T-cell (primary cell): ENCODE measurements at regions not wholly inside any gene's neighbourhood (a gene's known extent, or its start where the extent isn't known, plus 50 kb on each side); places are given as distances from the start of the nearest gene placed in this dataset.
A peak's percentile ranks its signal among the peaks of the same experiment; 100 is the strongest.

Source experiments
- ATAC-seq, 4 experiments: fragments of 200-7000 bp in 3 of 4; fragments of 150-1000 bp in 1 of 4; cut with Tn5 transposase; replicated peaks in 1 of 4; 1 replicate in 3 of 4; 2 replicates in 1 of 4; pipeline ENCODE4 v1.10.0; 2021; ENCODE audit warnings: moderate library complexity in 3 of 4, mild to moderate bottlenecking in 2 of 4, moderate number of reproducible peaks in 1 of 4
- CTCF ChIA-PET, 2 donors: fragments of 300-600 bp; sonication (Branson Sonifier 250); formaldehyde crosslinking; loops; one replicate each; lab custom pipeline; 2022; ENCODE audit warnings: antibody characterized with exemption in 2 of 2; lab: Charles Lee
- POLR2A ChIA-PET, 2 donors: fragments of 300-600 bp; sonication (Branson Sonifier 250); formaldehyde crosslinking; loops; one replicate each; lab custom pipeline; 2022; ENCODE audit warnings: antibody characterized with exemption in 2 of 2; lab: Charles Lee
- DNase-seq, 35 experiments: peaks; one replicate each; pipeline versions ENCODE4 v3.0.0 to v3.0.0-alpha.2; 2013 to 2023
- H3K27ac ChIP-seq: one replicate; pipeline ENCODE4 v1.5.1; 2013; ENCODE audit warnings: low read length
- H3K27me3 ChIP-seq, 2 experiments: replicated peaks in 1 of 2; 1 replicate in 1 of 2; 2 replicates in 1 of 2; pipeline versions ENCODE4 v1.6.1 to v1.7.0; 2013; ENCODE audit warnings: low read length in 1 of 2, mixed read lengths in 1 of 2; ENCODE audit not compliant: control insufficient read depth in 2 of 2, insufficient read depth in 2 of 2; ENCODE audit errors: extremely low read depth in 1 of 2
- H3K36me3 ChIP-seq, 2 donors: 1 replicate in 1 of 2; 2 replicates in 1 of 2; pipeline versions ENCODE4 v1.6.1 to v1.7.0; 2013; ENCODE audit warnings: low read length in 1 of 2; ENCODE audit not compliant: control insufficient read depth in 2 of 2, insufficient read depth in 1 of 2; ENCODE audit errors: extremely low read depth in 1 of 2
- H3K4me1 ChIP-seq, 2 experiments: 1 replicate in 1 of 2; 2 replicates in 1 of 2; pipeline versions ENCODE4 v1.6.1 to v1.7.0; 2013; ENCODE audit warnings: low read length in 2 of 2, mixed read lengths in 1 of 2; ENCODE audit not compliant: insufficient read depth in 2 of 2, control insufficient read depth in 1 of 2; ENCODE audit errors: extremely low read depth in 1 of 2
- H3K4me3 ChIP-seq, 2 donors: 1 replicate in 1 of 2; 2 replicates in 1 of 2; pipeline versions ENCODE4 v1.5.1 to v1.7.0; 2013; ENCODE audit warnings: mild to moderate bottlenecking in 2 of 2, low read length in 1 of 2, moderate library complexity in 1 of 2; ENCODE audit not compliant: control insufficient read depth in 1 of 2; ENCODE audit errors: extremely low read depth in 1 of 2
- H3K9me3 ChIP-seq: 2 replicates; pipeline ENCODE4 v1.7.0; 2013
- H3K27ac Mint-ChIP-seq, 2 donors: one replicate each; pipeline ENCODE4 v1.8.0; 2020 to 2021; ENCODE audit warnings: mild to moderate bottlenecking in 2 of 2, mixed read lengths in 2 of 2
- H3K27me3 Mint-ChIP-seq, 2 donors: one replicate each; pipeline ENCODE4 v1.8.0; 2021 to 2022; ENCODE audit warnings: mixed read lengths in 2 of 2
- H3K36me3 Mint-ChIP-seq: one replicate; pipeline ENCODE4 v1.8.0; 2021; ENCODE audit warnings: mixed read lengths
- H3K4me1 Mint-ChIP-seq, 3 donors: one replicate each; pipeline ENCODE4 v1.8.0; 2020 to 2022; ENCODE audit warnings: mixed read lengths in 3 of 3, mild to moderate bottlenecking in 1 of 3
- H3K4me3 Mint-ChIP-seq, 3 donors: one replicate each; pipeline ENCODE4 v1.8.0; 2020 to 2022; ENCODE audit warnings: mild to moderate bottlenecking in 3 of 3, mixed read lengths in 3 of 3, moderate library complexity in 3 of 3
- H3K9me3 Mint-ChIP-seq, 3 donors: one replicate each; pipeline ENCODE4 v1.8.0; 2020 to 2022; ENCODE audit warnings: mixed read lengths in 3 of 3
- WGBS: methylation state at CpG from one replicate; pipeline ENCODE4 v1.1.5; 2013; ENCODE audit warnings: missing lambda C conversion rate; ENCODE audit not compliant: insufficient coverage; 5-methylcytosine and 5-hydroxymethylcytosine counted together

DNA sequence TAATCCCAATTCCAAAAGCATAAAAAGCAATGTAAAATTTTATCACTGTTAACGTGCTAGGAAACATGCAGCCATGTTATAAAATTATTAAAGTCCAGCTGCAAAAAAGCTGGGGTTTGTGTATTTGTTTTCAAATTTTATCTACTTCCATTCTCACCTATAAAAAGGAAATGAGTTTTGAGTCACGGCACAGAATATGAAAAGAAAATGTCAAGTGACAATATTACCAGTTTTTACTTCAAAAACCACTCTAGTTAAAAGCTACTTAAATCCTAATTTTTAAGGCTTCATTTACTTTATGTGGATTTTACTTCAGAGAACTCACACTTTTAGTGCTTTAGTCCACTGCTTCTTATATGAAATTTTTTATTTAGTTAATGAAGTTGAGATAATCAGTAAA, 72.7 kb upstream of the IFNE start:
- Histone ChIP-seq H3K27me3 (peaks cover 10 to 19% of the 10 kb centered on the region in 2 experiments), H3K36me3 (no peaks in the 10 kb centered on the region), H3K27ac (no peak overlapping the region), H3K4me3 (no peak overlapping the region), H3K9me3 (no peaks in the 10 kb centered on the region), H3K4me1 (peaks cover 4 to 12% of the 10 kb centered on the region in 2 experiments)
- WGBS = no CpG with 5 or more reads among the region's 2 CpGs
- no peak for DNase-seq
- no peak overlapping the region for H3K27ac Mint-ChIP-seq
- no peak for ATAC-seq
- H3K36me3 Mint-ChIP-seq = no peaks in the 10 kb centered on the region
- CTCF ChIA-PET = interaction anchor here in 1 of 2 donors (0.8 to 1.0 kb wide), 2 partner anchors 49 to 233 kb away, joined by 3 read pairs; no protein-coding TSS in a partner anchor
- POLR2A ChIA-PET = no interaction called here
- H3K27me3 Mint-ChIP-seq = peaks cover 14 to 45% of the 10 kb centered on the region in 2 donors
- peaks cover 20 to 37% (median 23%) of the 10 kb centered on the region in 3 donors for H3K4me1 Mint-ChIP-seq
- H3K4me3 Mint-ChIP-seq = no peak overlapping the region
- no peaks in the 10 kb centered on the region for H3K9me3 Mint-ChIP-seq

DNA sequence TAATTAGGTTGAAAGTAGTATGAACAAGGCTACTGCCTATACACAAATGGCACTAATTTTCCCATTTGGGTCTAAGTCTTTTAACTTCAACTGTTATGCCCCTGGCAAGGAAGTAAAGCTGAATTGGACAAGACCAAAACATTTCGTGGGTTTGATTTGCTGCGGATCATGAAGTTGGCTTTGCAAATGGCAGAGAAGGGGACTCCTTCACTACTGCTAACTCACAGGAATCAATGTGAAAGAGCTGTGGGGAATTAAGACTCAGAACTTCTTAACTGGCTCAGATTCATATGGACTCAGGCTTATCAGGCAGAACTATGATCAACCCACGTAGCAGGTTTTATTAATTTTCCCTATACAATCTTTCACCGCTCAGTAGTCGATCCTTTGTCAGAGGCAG, 73.8 kb upstream of the IFNE start:
- WGBS = 80% methylated on average over 3 of the region's 5 CpGs
- Histone ChIP-seq H3K27me3 (peaks cover 16 to 23% of the 10 kb centered on the region in 2 experiments), H3K4me1 (peaks cover 4 to 18% of the 10 kb centered on the region in 2 experiments), H3K36me3 (no peaks in the 10 kb centered on the region), H3K9me3 (no peaks in the 10 kb centered on the region), H3K4me3 (no peak overlapping the region), H3K27ac (no peak overlapping the region)
- ATAC-seq = no peak
- peaks cover 14 to 54% of the 10 kb centered on the region in 2 donors for H3K27me3 Mint-ChIP-seq
- H3K4me3 Mint-ChIP-seq = no peak overlapping the region
- ChIA-PET POLR2A (no interaction called here), CTCF (interaction anchor here in 1 of 2 donors (0.6 kb wide), 1 partner anchor 247 kb away, joined by 3 read pairs; no protein-coding TSS in a partner anchor)
- no peaks in the 10 kb centered on the region for H3K9me3 Mint-ChIP-seq
- H3K4me1 Mint-ChIP-seq = peaks cover 23 to 34% (median 27%) of the 10 kb centered on the region in 3 donors
- no peak overlapping the region for H3K27ac Mint-ChIP-seq
- DNase-seq = no peak
- H3K36me3 Mint-ChIP-seq = no peaks in the 10 kb centered on the region

DNA sequence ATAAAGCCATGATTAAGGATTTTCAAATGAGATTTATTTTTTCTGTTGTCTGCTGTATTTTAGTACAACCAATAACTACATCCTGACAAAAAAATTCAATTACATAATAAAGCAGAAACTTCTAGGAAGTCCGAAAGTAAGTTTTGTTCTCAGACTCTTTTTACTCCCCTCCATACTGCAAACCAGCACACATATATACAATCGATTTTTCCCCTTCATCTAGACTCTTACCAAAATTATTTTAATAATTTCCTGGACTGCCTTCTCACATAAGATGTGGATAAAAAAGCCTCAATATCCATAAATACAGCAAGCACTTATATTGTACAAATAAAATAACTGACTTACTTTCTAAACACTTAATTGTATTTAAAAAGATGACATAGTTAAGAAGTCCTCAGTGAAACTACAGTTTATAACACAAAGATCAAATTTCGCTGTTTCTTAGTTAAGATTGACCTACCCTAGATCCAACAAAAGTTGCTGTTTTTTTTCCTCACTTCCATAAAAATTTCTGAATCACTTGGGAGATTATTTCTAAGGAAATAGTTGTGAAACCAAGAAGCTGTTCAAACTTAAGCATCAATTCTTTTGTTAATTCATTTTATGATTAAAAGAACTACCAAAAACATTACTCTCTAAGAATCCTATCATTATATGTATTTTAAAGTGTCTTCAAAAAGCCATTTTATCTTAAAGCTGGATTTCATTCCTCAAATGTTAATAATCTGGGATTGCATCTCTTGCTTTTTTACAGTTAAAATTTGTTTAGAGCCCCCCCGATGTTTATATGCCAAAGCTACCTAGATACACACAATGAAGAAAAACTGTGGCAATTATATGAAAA, 74.7 kb upstream of the IFNE start:
- Histone ChIP-seq H3K27ac (no peak overlapping the region), H3K4me3 (no peak overlapping the region), H3K27me3 (peaks cover 16 to 23% of the 10 kb centered on the region in 2 experiments), H3K36me3 (no peaks in the 10 kb centered on the region), H3K9me3 (no peaks in the 10 kb centered on the region), H3K4me1 (peaks cover 4 to 18% of the 10 kb centered on the region in 2 experiments)
- H3K4me1 Mint-ChIP-seq = peaks cover 17 to 28% (median 20%) of the 10 kb centered on the region in 3 donors
- CTCF ChIA-PET = interaction anchor here in 1 of 2 donors (0.6 kb wide), 2 partner anchors 246 to 452 kb away, joined by 3 read pairs; no protein-coding TSS in a partner anchor
- DNase-seq = no peak
- POLR2A ChIA-PET = no interaction called here
- no peak for ATAC-seq
- no peak overlapping the region for H3K4me3 Mint-ChIP-seq
- no peaks in the 10 kb centered on the region for H3K9me3 Mint-ChIP-seq
- H3K27me3 Mint-ChIP-seq = peaks cover 14 to 54% of the 10 kb centered on the region in 2 donors
- no peak overlapping the region for H3K27ac Mint-ChIP-seq
- 80% methylated on average over 2 of the region's 4 CpGs for WGBS
- H3K36me3 Mint-ChIP-seq = no peaks in the 10 kb centered on the region

DNA sequence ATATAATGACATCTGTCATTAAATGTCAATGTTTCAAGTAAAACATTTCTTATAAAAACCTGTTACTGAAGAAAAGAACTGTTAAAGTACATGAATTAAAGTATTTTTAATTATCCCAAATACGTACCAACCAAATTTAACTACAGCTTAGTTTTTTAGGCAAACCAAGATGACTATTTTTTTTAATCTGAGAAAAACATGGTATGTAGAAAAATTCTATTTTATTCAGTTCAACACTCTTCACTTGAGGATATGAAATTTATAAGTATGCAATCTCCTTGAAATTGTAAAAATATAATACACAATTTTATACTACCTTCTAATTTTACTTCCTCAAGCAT, 75.3 kb upstream of the IFNE start:
- Mint-ChIP-seq H3K9me3 (no peaks in the 10 kb centered on the region), H3K36me3 (no peaks in the 10 kb centered on the region), H3K4me3 (no peak overlapping the region), H3K4me1 (peaks cover 14 to 25% (median 17%) of the 10 kb centered on the region in 3 donors), H3K27ac (no peak overlapping the region), H3K27me3 (peaks cover 12 to 50% of the 10 kb centered on the region in 2 donors)
- DNase-seq = no peak
- Histone ChIP-seq H3K36me3 (no peaks in the 10 kb centered on the region), H3K9me3 (no peaks in the 10 kb centered on the region), H3K27ac (no peak overlapping the region), H3K4me1 (peaks cover 4 to 18% of the 10 kb centered on the region in 2 experiments), H3K27me3 (peaks cover 16 to 23% of the 10 kb centered on the region in 2 experiments), H3K4me3 (no peak overlapping the region)
- no peak for ATAC-seq
- ChIA-PET CTCF (interaction anchor here (0.6 to 0.8 kb wide), 3 partner anchors 24 to 451 kb away, joined by 3 read pairs; no protein-coding TSS in a partner anchor), POLR2A (no interaction called here)
- WGBS = no CpG with 5 or more reads among the region's 1 CpG

DNA sequence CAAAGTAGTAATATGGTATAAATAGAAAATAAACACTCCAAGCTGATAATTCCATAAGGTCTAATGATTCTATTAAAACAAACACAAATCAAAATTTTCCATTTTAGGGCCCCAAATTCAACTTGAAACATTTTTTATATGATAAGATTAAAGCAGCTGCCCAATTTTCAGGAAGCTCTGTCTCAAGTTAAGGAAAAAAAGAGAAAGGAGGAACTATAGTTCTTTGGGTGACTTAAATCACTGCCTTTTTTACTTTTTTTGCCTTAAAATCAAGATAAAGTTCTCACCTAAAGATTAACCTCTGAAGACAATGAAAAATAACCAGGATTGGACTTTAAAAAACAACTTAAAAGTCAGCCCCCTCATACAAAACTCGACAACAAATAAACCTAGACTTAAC, 76.0 kb upstream of the IFNE start:
- no CpG with 5 or more reads among the region's 1 CpG for WGBS
- Histone ChIP-seq H3K27ac (no peak overlapping the region), H3K4me3 (no peak overlapping the region), H3K4me1 (peaks cover 4 to 18% of the 10 kb centered on the region in 2 experiments), H3K36me3 (no peaks in the 10 kb centered on the region), H3K27me3 (peaks cover 16 to 23% of the 10 kb centered on the region in 2 experiments), H3K9me3 (no peaks in the 10 kb centered on the region)
- POLR2A ChIA-PET = no interaction called here
- Mint-ChIP-seq H3K27me3 (peaks cover 12 to 49% of the 10 kb centered on the region in 2 donors), H3K27ac (no peak overlapping the region), H3K4me1 (peaks cover 14 to 25% (median 17%) of the 10 kb centered on the region in 3 donors), H3K4me3 (peak overlapping the region; percentile 93 to 97 (median 93)), H3K36me3 (no peaks in the 10 kb centered on the region), H3K9me3 (no peaks in the 10 kb centered on the region)
- no peak for ATAC-seq
- CTCF ChIA-PET = interaction anchor here (0.6 to 1.4 kb wide), 4 partner anchors 24 to 256 kb away, joined by 3 to 4 read pairs (median 4); no protein-coding TSS in a partner anchor
- DNase-seq = no peak

DNA sequence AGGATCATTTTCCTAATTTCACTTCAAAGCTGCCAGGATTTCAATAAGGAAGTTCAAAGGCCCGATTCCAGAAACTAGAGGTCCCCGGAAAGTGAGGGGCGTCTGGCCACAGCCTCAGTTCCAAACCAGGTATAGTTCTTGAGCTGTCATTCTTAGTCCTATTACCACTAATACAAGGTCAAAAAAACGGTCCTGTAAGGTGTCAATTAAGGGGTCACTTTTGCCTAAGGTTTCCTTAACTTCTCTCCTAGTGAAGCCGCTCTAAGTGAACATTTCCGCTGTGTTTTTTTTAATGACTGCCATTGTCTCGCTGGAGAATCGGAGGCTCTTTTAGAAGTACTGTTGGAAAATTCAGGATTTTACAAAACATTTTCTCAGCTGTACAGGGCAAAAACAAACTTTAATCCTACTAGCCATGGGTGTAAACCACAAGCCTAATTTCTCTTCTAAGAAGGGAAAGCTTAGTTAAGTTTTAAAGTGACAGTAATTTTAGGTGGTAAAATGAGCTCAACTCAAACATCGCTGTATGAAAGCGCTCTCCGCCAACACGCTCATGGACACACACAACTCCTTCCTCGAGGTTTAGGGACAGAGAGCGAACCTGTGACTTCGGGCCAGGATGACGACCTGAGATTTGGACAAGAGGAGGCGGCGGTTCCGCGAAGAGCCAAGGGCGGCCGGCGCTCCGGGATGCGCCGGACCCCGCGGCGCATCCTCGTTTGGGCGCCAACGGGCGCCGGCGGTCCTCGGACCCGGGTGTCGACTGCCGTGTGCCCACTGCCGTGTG, 76.7 kb upstream of the IFNE start:
- Mint-ChIP-seq H3K4me1 (peaks cover 18 to 29% (median 21%) of the 10 kb centered on the region in 3 donors), H3K9me3 (no peaks in the 10 kb centered on the region), H3K27me3 (peaks cover 12 to 47% of the 10 kb centered on the region in 2 donors), H3K27ac (peak overlapping the region; percentile 43 to 91), H3K4me3 (peak overlapping the region; percentile 93 to 97 (median 93)), H3K36me3 (no peaks in the 10 kb centered on the region)
- Histone ChIP-seq H3K36me3 (no peaks in the 10 kb centered on the region), H3K4me3 (peak overlapping the region; percentile 66 to 90), H3K4me1 (peaks cover 4 to 18% of the 10 kb centered on the region in 2 experiments), H3K27ac (no peak overlapping the region), H3K9me3 (no peaks in the 10 kb centered on the region), H3K27me3 (peaks cover 16 to 23% of the 10 kb centered on the region in 2 experiments)
- POLR2A ChIA-PET = interaction anchor here (0.6 to 1.5 kb wide), 4 partner anchors 9 to 105 kb away, joined by 3 to 12 read pairs (median 4); no protein-coding TSS in a partner anchor
- under 1% methylated on average over 28 of the region's 40 CpGs for WGBS
- DNase-seq (peak in 6 of 35 experiments; percentile 1 to 37 (median 8)), ATAC-seq (peak; percentile 28 to 36 (median 31))
- CTCF ChIA-PET = interaction anchor here (0.6 to 1.4 kb wide), 9 partner anchors 9 to 255 kb away, joined by 3 to 5 read pairs (median 4); no protein-coding TSS in a partner anchor
